OCI-LY3 (cell line): ENCODE measurements at regions not wholly inside any gene's neighbourhood (a gene's known extent, or its start where the extent isn't known, plus 50 kb on each side); places are given as distances from the start of the nearest gene placed in this dataset.

ENCODE experiments used
- EZH2phosphoT487 ChIP-seq: fragments of 200-600 bp; shearing (Covaris generic); IDR thresholded peaks from 2 replicates; pipeline ENCODE4 v1.6.1; 2018; ENCODE audit warnings: antibody characterized with exemption, mixed run types, low read depth
- TF ChIP-seq, protein P1 (sequence below): fragments of 200-600, 300-600 bp; sonication (generic); IDR thresholded peaks from 2 replicates; pipeline ENCODE4 v1.5.1; 2014; ENCODE audit warnings: antibody characterized with exemption, low read length, low read depth

DNA sequence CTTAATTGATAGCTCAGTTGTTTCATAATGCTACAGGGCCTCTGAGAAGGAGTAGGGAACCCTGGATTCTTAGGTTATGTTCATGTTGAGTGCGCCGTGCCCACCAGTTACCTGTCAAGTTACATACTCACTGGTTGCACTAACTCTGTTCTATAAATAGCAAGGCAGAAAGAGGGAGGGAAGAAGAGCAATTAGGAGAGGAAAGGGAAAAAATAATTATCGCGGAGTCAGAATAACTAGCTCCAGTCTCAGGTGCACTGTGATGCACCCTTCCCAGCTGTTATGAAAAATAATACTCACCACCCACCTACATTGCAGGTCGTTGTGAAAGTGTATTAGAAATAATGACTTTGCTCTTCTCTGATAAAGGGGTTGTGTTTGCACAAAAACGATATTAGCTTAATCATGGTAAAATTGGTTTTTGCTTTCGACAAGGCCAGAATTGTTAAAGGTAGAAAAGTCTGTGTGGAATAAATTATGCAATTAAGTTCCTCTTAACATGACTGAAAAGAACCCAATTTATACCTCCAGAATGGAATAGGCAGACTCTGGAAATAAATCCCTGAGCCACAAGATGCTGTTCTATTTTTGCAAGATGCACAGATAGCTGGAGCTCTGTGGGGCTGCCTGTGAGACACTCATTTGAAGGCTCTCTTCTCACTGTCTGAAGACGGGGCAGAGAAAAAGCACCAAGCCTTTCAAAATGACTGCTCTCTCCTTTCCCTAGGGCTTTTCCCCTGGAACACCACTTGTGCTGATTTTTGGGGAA lies 137.6 kb upstream of the PITRM1 start:
- no peak for TF ChIP-seq EZH2phosphoT487
- TF ChIP-seq, protein P1, sequence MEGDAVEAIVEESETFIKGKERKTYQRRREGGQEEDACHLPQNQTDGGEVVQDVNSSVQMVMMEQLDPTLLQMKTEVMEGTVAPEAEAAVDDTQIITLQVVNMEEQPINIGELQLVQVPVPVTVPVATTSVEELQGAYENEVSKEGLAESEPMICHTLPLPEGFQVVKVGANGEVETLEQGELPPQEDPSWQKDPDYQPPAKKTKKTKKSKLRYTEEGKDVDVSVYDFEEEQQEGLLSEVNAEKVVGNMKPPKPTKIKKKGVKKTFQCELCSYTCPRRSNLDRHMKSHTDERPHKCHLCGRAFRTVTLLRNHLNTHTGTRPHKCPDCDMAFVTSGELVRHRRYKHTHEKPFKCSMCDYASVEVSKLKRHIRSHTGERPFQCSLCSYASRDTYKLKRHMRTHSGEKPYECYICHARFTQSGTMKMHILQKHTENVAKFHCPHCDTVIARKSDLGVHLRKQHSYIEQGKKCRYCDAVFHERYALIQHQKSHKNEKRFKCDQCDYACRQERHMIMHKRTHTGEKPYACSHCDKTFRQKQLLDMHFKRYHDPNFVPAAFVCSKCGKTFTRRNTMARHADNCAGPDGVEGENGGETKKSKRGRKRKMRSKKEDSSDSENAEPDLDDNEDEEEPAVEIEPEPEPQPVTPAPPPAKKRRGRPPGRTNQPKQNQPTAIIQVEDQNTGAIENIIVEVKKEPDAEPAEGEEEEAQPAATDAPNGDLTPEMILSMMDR: no peak
